MCF 10A (cell line): ENCODE measurements at regions not wholly inside any gene's neighbourhood (a gene's known extent, or its start where the extent isn't known, plus 50 kb on each side); places are given as distances from the start of the nearest gene placed in this dataset.

Source experiments
- BruUV-seq: library from RNA; stranded (reverse); fragments of 400-500 nt; replicated peaks from 2 replicates; lab custom pipeline; 2021; lab: Mats Ljungman, UMichigan
- CTCF ChIA-PET: fragments of 300-600 bp; sonication (Branson Sonifier 250); formaldehyde crosslinking; extraction: SDS; loops from one replicate; lab custom pipeline; 2021; ENCODE audit warnings: antibody characterized with exemption, inconsistent platforms; lab: Yijun Ruan, JAX
- POLR2A ChIA-PET: fragments of 300-600, 350-650 bp; sonication (Branson Sonifier 250); formaldehyde crosslinking; extraction: SDS; loops from one replicate; lab custom pipeline; 2020; ENCODE audit warnings: antibody characterized with exemption, inconsistent platforms; lab: Yijun Ruan, JAX
- DNase-seq: peaks from one replicate; pipeline ENCODE4 v3.0.0-alpha.2; 2018; ENCODE audit not compliant: unreplicated experiment
- H3K27ac Mint-ChIP-seq: one replicate; pipeline ENCODE4 v1.8.0; 2022; ENCODE audit warnings: mild to moderate bottlenecking, low read depth, mixed read lengths; ENCODE audit not compliant: unreplicated experiment
- H3K27me3 Mint-ChIP-seq: one replicate; pipeline ENCODE4 v1.8.0; 2022; ENCODE audit warnings: mixed read lengths; ENCODE audit not compliant: insufficient read depth, unreplicated experiment
- H3K36me3 Mint-ChIP-seq: one replicate; pipeline ENCODE4 v1.8.0; 2022; ENCODE audit warnings: mild to moderate bottlenecking, moderate library complexity, mixed read lengths; ENCODE audit not compliant: insufficient read depth, unreplicated experiment
- H3K4me1 Mint-ChIP-seq: one replicate; pipeline ENCODE4 v1.8.0; 2022; ENCODE audit warnings: mixed read lengths; ENCODE audit not compliant: insufficient read depth, unreplicated experiment
- H3K4me3 Mint-ChIP-seq: one replicate; pipeline ENCODE4 v1.8.0; 2022; ENCODE audit warnings: mild to moderate bottlenecking, moderate library complexity, mixed read lengths; ENCODE audit not compliant: unreplicated experiment
- H3K9me3 Mint-ChIP-seq: one replicate; pipeline ENCODE4 v1.8.0; 2022; ENCODE audit warnings: mixed read lengths; ENCODE audit not compliant: unreplicated experiment
- intact Hi-C: fragments of 100-400 bp; cut with micrococcal nuclease; formaldehyde crosslinking; loops from 2 replicates; pipeline ENCODE4 v1.14.1; 2022
- TF ChIP-seq, protein P1 (sequence below): fragments of 200-600 bp; IDR thresholded peaks from one replicate; pipeline ENCODE4 v1.8.0; 2022; ENCODE audit warnings: antibody characterized with exemption, mild to moderate bottlenecking; ENCODE audit not compliant: unreplicated experiment

DNA sequence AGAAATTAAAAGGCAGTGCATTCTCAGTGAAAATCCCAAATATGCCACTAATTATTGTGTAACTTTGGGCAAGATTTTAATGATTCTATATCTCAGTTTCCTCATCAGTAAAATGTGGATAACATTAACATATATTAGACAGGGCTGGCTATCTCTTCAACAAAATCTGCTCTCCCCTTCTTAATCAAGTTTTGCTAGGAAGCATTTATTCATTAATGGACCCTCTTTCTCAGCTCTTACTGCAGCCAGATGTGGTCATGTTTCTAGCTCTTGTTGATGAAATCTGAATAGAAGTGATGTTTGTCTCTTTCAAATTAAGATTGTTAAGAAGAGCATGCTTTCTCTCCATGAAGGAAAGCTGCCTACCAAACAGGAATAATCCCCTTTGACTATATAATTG, 84.4 kb upstream of the PPFIA2 start:
- ChIA-PET CTCF (no interaction called here), POLR2A (no interaction called here)
- no peak for DNase-seq
- TF ChIP-seq, protein P1, sequence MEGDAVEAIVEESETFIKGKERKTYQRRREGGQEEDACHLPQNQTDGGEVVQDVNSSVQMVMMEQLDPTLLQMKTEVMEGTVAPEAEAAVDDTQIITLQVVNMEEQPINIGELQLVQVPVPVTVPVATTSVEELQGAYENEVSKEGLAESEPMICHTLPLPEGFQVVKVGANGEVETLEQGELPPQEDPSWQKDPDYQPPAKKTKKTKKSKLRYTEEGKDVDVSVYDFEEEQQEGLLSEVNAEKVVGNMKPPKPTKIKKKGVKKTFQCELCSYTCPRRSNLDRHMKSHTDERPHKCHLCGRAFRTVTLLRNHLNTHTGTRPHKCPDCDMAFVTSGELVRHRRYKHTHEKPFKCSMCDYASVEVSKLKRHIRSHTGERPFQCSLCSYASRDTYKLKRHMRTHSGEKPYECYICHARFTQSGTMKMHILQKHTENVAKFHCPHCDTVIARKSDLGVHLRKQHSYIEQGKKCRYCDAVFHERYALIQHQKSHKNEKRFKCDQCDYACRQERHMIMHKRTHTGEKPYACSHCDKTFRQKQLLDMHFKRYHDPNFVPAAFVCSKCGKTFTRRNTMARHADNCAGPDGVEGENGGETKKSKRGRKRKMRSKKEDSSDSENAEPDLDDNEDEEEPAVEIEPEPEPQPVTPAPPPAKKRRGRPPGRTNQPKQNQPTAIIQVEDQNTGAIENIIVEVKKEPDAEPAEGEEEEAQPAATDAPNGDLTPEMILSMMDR, result no peak
- Mint-ChIP-seq H3K27ac (no peak overlapping the region), H3K36me3 (no peaks in the 10 kb centered on the region), H3K9me3 (no peaks in the 10 kb centered on the region), H3K27me3 (no peaks in the 10 kb centered on the region), H3K4me3 (no peak overlapping the region), H3K4me1 (no peaks in the 10 kb centered on the region)
- intact Hi-C loops, result no loop called here
- no TSS peak for BruUV-seq

DNA sequence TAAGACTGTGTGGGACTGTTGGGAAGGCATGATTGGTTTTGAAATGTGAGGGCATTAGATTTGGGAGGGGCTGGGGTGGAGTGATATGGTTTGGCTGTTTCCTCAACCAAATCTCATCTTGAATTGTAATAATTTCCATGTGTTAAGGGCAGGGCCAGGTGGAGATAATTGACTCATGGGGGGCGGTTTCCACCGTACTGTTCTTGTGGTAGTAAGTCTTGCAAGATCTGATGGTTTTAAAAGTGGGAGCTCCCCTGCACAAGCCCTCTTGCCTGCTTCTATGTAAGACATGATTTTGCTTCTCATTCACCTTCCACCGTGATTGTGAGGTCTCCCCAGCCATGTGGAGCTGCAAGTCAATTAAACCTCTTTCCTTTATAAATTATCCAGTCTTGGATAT, 76.6 kb upstream of the PPFIA2 start:
- BruUV-seq, result no TSS peak
- intact Hi-C loops, result no loop called here
- Mint-ChIP-seq H3K27me3 (no peaks in the 10 kb centered on the region), H3K4me1 (no peaks in the 10 kb centered on the region), H3K4me3 (no peak overlapping the region), H3K27ac (no peak overlapping the region), H3K36me3 (no peaks in the 10 kb centered on the region), H3K9me3 (no peaks in the 10 kb centered on the region)
- DNase-seq, result no peak
- ChIA-PET POLR2A (no interaction called here), CTCF (no interaction called here)
- TF ChIP-seq, protein P1, result no peak

DNA sequence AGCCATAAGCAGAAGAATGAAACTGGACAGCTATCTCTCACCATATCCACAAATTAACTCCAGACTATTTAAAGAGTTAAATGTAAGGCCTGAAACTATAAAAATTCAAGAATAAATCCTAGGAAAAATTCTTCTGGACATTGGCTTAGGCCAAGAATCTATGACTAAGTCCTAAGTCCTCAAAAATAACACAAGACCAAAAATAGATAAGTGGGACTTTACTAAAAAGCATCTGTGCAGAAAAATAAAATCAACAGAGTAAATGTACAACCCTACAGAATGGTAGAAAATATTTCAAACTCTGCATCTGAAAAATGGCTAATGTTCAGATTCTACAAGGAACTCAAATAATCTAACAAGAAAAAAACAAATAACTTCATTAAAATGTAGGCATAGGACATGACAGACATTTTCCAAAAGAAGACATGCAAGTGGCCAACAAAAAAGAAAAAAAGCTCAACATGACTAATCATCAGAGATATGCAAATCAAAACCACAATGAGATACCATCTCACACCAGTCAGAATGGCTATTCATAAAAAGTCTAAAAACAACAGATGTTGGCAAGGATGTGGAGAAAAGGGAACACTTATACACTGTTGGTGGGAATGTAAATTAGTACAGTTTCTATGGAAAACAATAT, 61.0 kb upstream of the PPFIA2 start:
- no peak overlapping the region for H3K27ac Mint-ChIP-seq
- H3K4me3 Mint-ChIP-seq, result no peak overlapping the region
- TF ChIP-seq, protein P1, result no peak
- H3K36me3 Mint-ChIP-seq, result no peaks in the 10 kb centered on the region
- DNase-seq, result no peak
- H3K27me3 Mint-ChIP-seq, result peaks cover 5% of the 10 kb centered on the region
- no peaks in the 10 kb centered on the region for H3K4me1 Mint-ChIP-seq
- BruUV-seq, result no TSS peak
- H3K9me3 Mint-ChIP-seq, result peaks cover 2% of the 10 kb centered on the region
- POLR2A ChIA-PET, result interaction anchor here (0.7 kb wide), 2 partner anchors 8 to 17 kb away, joined by 3 read pairs; no protein-coding TSS in a partner anchor
- intact Hi-C loops, result no loop called here
- CTCF ChIA-PET, result no interaction called here

DNA sequence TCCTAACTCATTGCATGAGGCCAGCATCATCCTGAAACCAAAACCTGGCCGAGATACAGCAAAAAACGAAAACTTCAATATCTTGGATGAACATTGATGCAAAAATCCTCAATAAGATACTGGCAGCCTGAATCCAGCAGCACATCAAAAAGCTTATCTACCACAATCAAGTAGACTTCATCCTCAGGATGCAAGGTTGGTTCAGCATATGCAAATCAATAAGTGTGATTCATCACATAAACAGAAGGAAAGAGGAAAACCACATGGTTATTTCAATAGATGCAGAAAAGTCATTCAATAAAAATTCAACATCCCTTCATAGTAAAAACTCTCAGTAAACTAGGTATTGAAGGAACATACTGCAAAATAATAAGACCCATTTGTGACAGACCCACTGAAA, 56.5 kb upstream of the PPFIA2 start:
- no peak overlapping the region for H3K4me3 Mint-ChIP-seq
- H3K27ac Mint-ChIP-seq, result no peak overlapping the region
- intact Hi-C loops, result no loop called here
- H3K9me3 Mint-ChIP-seq, result peaks cover 8% of the 10 kb centered on the region
- H3K36me3 Mint-ChIP-seq, result peaks cover 5% of the 10 kb centered on the region
- BruUV-seq, result no TSS peak
- ChIA-PET POLR2A (no interaction called here), CTCF (no interaction called here)
- H3K27me3 Mint-ChIP-seq, result peaks cover 14% of the 10 kb centered on the region
- TF ChIP-seq, protein P1, result no peak
- H3K4me1 Mint-ChIP-seq, result no peaks in the 10 kb centered on the region
- DNase-seq, result no peak
